H1 (cell line): ENCODE measurements at regions not wholly inside any gene's neighbourhood (a gene's known extent, or its start where the extent isn't known, plus 50 kb on each side); places are given as distances from the start of the nearest gene placed in this dataset.

Source experiments
- CTCF ChIA-PET: fragments of 300-600 bp; sonication (Branson Sonifier 250); formaldehyde crosslinking; loops from one replicate; lab custom pipeline; 2021; ENCODE audit not compliant: partially characterized antibody; lab: Charles Lee
- POLR2A ChIA-PET: fragments of 300-600 bp; sonication (Branson Sonifier 250); formaldehyde crosslinking; loops from one replicate; lab custom pipeline; 2021; ENCODE audit warnings: inconsistent platforms; ENCODE audit not compliant: partially characterized antibody; lab: Charles Lee
- DNase-seq, 2 experiments: peaks; one replicate each; pipeline versions ENCODE4 v3.0.0 to v3.0.0-alpha.2; 2010 to 2022; ENCODE audit warnings: low spot score in 2 of 2, low read depth in 1 of 2, mixed read lengths in 1 of 2
- FAIRE-seq: peaks from 2 replicates; lab custom pipeline; 2011; peaks lifted over from hg19 to GRCh38; lab: Jason Lieb, UNC
- H2AFZ ChIP-seq: 2 replicates; pipeline ENCODE4 v1.8.1; 2012; ENCODE audit warnings: low read length, inconsistent platforms
- H2AK5ac ChIP-seq: 2 replicates; pipeline ENCODE4 v1.6.1; 2013; ENCODE audit warnings: low read depth, low read length
- H2BK120ac ChIP-seq: replicated peaks from 2 replicates; pipeline ENCODE3; 2013; ENCODE audit warnings: low read depth, low read length, inconsistent platforms
- H2BK12ac ChIP-seq: 2 replicates; pipeline ENCODE4 v1.6.1; 2013; ENCODE audit warnings: low read depth, low read length
- H2BK15ac ChIP-seq: 2 replicates; pipeline ENCODE4 v1.6.1; 2013; ENCODE audit warnings: low read length
- H2BK20ac ChIP-seq: 2 replicates; pipeline ENCODE4 v1.6.1; 2013; ENCODE audit warnings: low read length
- H2BK5ac ChIP-seq: 2 replicates; pipeline ENCODE4 v1.6.1; 2013; ENCODE audit warnings: low read depth, low read length
- H3K14ac ChIP-seq: 2 replicates; pipeline ENCODE4 v1.6.1; 2013; ENCODE audit warnings: inconsistent platforms; ENCODE audit not compliant: insufficient read length
- H3K18ac ChIP-seq: 2 replicates; pipeline ENCODE4 v1.6.1; 2013; ENCODE audit warnings: low read length; ENCODE audit errors: extremely low read depth
- H3K23ac ChIP-seq: 2 replicates; pipeline ENCODE4 v1.6.1; 2013; ENCODE audit warnings: inconsistent platforms; ENCODE audit not compliant: insufficient read length
- H3K23me2 ChIP-seq: 2 replicates; pipeline ENCODE4 v1.6.1; 2013; ENCODE audit warnings: low read depth, low read length
- H3K27ac ChIP-seq: 2 replicates; pipeline ENCODE4 v1.6.1; 2011; ENCODE audit warnings: low read depth, low read length, inconsistent platforms
- H3K27me3 ChIP-seq, 4 experiments: replicated peaks in 1 of 4; 1 replicate in 1 of 4; 2 replicates in 3 of 4; pipeline versions ENCODE4 v1.6.1 to v1.8.1; 2011 to 2013; ENCODE audit warnings: low read length in 3 of 4, mild to moderate bottlenecking in 3 of 4, inconsistent platforms in 2 of 4, mixed read lengths in 2 of 4, moderate library complexity in 1 of 4; ENCODE audit not compliant: control insufficient read depth in 3 of 4, insufficient read depth in 3 of 4; ENCODE audit errors: extremely low read depth in 1 of 4
- H3K36me3 ChIP-seq, 4 experiments: 2 replicates each; pipeline versions ENCODE4 v1.6.1 to v1.8.1; 2011 to 2013; ENCODE audit warnings: mild to moderate bottlenecking in 4 of 4, low read length in 3 of 4, moderate library complexity in 2 of 4, control low read depth in 1 of 4, inconsistent platforms in 1 of 4; ENCODE audit not compliant: insufficient read depth in 4 of 4, control insufficient read depth in 2 of 4
- H3K4ac ChIP-seq: replicated peaks from 2 replicates; pipeline ENCODE3; 2013; ENCODE audit warnings: low read length, low read depth, mixed read lengths, inconsistent platforms; ENCODE audit not compliant: insufficient read length
- H3K4me1 ChIP-seq, 4 experiments: replicated peaks in 1 of 4; 1 replicate in 1 of 4; 2 replicates in 3 of 4; pipeline versions ENCODE4 v1.6.1 to v1.8.1; 2011 to 2013; ENCODE audit warnings: low read length in 3 of 4, inconsistent platforms in 2 of 4, mixed read lengths in 1 of 4; ENCODE audit not compliant: insufficient read depth in 4 of 4, control insufficient read depth in 3 of 4
- H3K4me2 ChIP-seq, 2 experiments: 2 replicates each; pipeline versions ENCODE4 v1.6.1 to v1.8.1; 2011 to 2013; ENCODE audit warnings: low read depth in 2 of 2, low read length in 2 of 2, control low read depth in 1 of 2, inconsistent platforms in 1 of 2, mild to moderate bottlenecking in 1 of 2; ENCODE audit not compliant: insufficient read depth in 1 of 2
- H3K4me3 ChIP-seq, 4 experiments: fragments of 200-600, 300-600 bp in 1 of 4; sonication (generic), shearing (Covaris generic), sonication (Bioruptor Twin) in 1 of 4; 2 replicates each; pipeline versions ENCODE4 v1.5.1 to v1.8.1; 2011 to 2016; ENCODE audit warnings: low read length in 4 of 4, low read depth in 3 of 4, control low read depth in 2 of 4, inconsistent platforms in 2 of 4, mild to moderate bottlenecking in 2 of 4, mixed read lengths in 1 of 4, moderate library complexity in 1 of 4; ENCODE audit not compliant: insufficient read depth in 2 of 4; ENCODE audit errors: extremely low read depth in 1 of 4
- H3K56ac ChIP-seq: replicated peaks from 2 replicates; pipeline ENCODE3; 2013; ENCODE audit warnings: low read depth, mild to moderate bottlenecking, mixed read lengths, low read length, inconsistent platforms; ENCODE audit not compliant: insufficient read length
- H3K79me1 ChIP-seq: 2 replicates; pipeline ENCODE4 v1.6.1; 2013; ENCODE audit warnings: low read depth, low read length, control low read depth
- H3K79me2 ChIP-seq, 2 experiments: 2 replicates each; pipeline versions ENCODE4 v1.6.1 to v1.8.1; 2012 to 2013; ENCODE audit warnings: low read length in 2 of 2, mild to moderate bottlenecking in 2 of 2, inconsistent platforms in 1 of 2; ENCODE audit not compliant: insufficient read depth in 2 of 2, control insufficient read depth in 1 of 2
- H3K9ac ChIP-seq, 4 experiments: replicated peaks in 1 of 4; 1 replicate in 1 of 4; 2 replicates in 3 of 4; pipeline versions ENCODE4 v1.6.1 to v1.8.1; 2011 to 2013; ENCODE audit warnings: low read depth in 3 of 4, low read length in 3 of 4, control low read depth in 2 of 4, mild to moderate bottlenecking in 2 of 4, moderate library complexity in 2 of 4, inconsistent platforms in 1 of 4; ENCODE audit errors: extremely low read depth in 1 of 4
- H3K9me3 ChIP-seq, 2 experiments: 2 replicates each; pipeline versions ENCODE4 v1.6.1 to v1.8.1; 2012 to 2013; ENCODE audit warnings: mild to moderate bottlenecking in 2 of 2, moderate library complexity in 2 of 2, control low read depth in 1 of 2, inconsistent platforms in 1 of 2, low read depth in 1 of 2, low read length in 1 of 2, mixed read lengths in 1 of 2; ENCODE audit not compliant: insufficient read depth in 2 of 2
- H4K20me1 ChIP-seq, 2 experiments: replicated peaks in 1 of 2; 2 replicates each; pipeline versions ENCODE3 to v1.8.1; 2011 to 2013; ENCODE audit warnings: inconsistent platforms in 2 of 2, low read length in 2 of 2, mild to moderate bottlenecking in 1 of 2; ENCODE audit not compliant: insufficient read depth in 2 of 2, control insufficient read depth in 1 of 2
- H4K5ac ChIP-seq: 2 replicates; pipeline ENCODE4 v1.6.1; 2013; ENCODE audit warnings: low read length, low read depth, mixed read lengths, inconsistent platforms; ENCODE audit not compliant: insufficient read length
- H4K8ac ChIP-seq: 2 replicates; pipeline ENCODE4 v1.8.0; 2013; ENCODE audit warnings: mild to moderate bottlenecking, moderate library complexity, low read length, inconsistent platforms; ENCODE audit not compliant: insufficient read depth; ENCODE audit errors: extremely low read depth
- H4K91ac ChIP-seq: replicated peaks from 2 replicates; pipeline ENCODE3; 2013; ENCODE audit warnings: low read length, mixed read lengths, inconsistent platforms; ENCODE audit not compliant: insufficient read length
- CBX8 ChIP-seq: fragments of 300-800, 300-1000 bp; sonication (generic); IDR thresholded peaks from 2 replicates; pipeline ENCODE4 v1.7.1; 2016; ENCODE audit warnings: low read depth, low read length, borderline replicate concordance
- CTCF ChIP-seq, 3 experiments: IDR thresholded peaks; 1 replicate in 2 of 3; 2 replicates in 1 of 3; pipeline versions ENCODE4 v1.5.1 to v1.6.1; 2011; ENCODE audit warnings: low read length in 3 of 3, mild to moderate bottlenecking in 3 of 3, inconsistent platforms in 2 of 3, low read depth in 1 of 3, moderate library complexity in 1 of 3; ENCODE audit not compliant: insufficient read depth in 1 of 3; ENCODE audit errors: control extremely low read depth in 1 of 3
- MAX ChIP-seq: IDR thresholded peaks from 2 replicates; pipeline ENCODE4 v1.6.1; 2012; ENCODE audit warnings: inconsistent platforms
- RAD21 ChIP-seq, 2 experiments: IDR thresholded peaks in 1 of 2; conservative IDR thresholded peaks in 1 of 2; 2 replicates each; pipeline ENCODE4 v1.6.1; 2011; ENCODE audit warnings: low read depth in 2 of 2, low read length in 2 of 2, improper control_type of control experiment in 1 of 2, inconsistent platforms in 1 of 2, mild to moderate bottlenecking in 1 of 2, moderate library complexity in 1 of 2
- SRF ChIP-seq: IDR thresholded peaks from 2 replicates; pipeline ENCODE4 v1.6.1; 2011; ENCODE audit warnings: mild to moderate bottlenecking, low read depth, low read length, moderate library complexity
- WGBS, 2 experiments: shearing (Covaris generic) in 1 of 2; methylation state at CpG; one replicate each; pipeline versions ENCODE4 v1.1.6 to v1.1.7; 2013 to 2015; ENCODE audit warnings: low lambda C conversion rate in 2 of 2, mixed read lengths in 2 of 2, inconsistent platforms in 1 of 2, low coverage in 1 of 2, missing lambda C conversion rate in 1 of 2; ENCODE audit not compliant: insufficient replicate concordance in 2 of 2, insufficient coverage in 1 of 2, insufficient read length in 1 of 2; ENCODE audit errors: extremely low coverage in 1 of 2, missing lambda C conversion rate in 1 of 2; 5-methylcytosine and 5-hydroxymethylcytosine counted together

- Histone ChIP-seq H4K5ac (no peak overlapping the region), H2BK20ac (no peak overlapping the region), H3K36me3 (no peaks in the 10 kb centered on the region), H2BK15ac (no peak overlapping the region), H3K56ac (no peak overlapping the region), H3K4me1 (no peaks in the 10 kb centered on the region), H3K4me3 (no peak overlapping the region), H3K9ac (no peak overlapping the region), H3K23me2 (no peaks in the 10 kb centered on the region), H2BK5ac (no peak overlapping the region), H3K4ac (no peak overlapping the region), H2BK12ac (no peak overlapping the region), H3K14ac (no peak overlapping the region), H4K20me1 (no peaks in the 10 kb centered on the region), H3K23ac (no peak overlapping the region), H2AFZ (no peak overlapping the region), H3K79me1 (no peaks in the 10 kb centered on the region), H2AK5ac (no peak overlapping the region), H3K27ac (no peak overlapping the region), H3K27me3 (no peaks in the 10 kb centered on the region; a peak in 1 of 7 replicates), H4K91ac (no peak overlapping the region), H2BK120ac (no peak overlapping the region), H3K9me3 (no peaks in the 10 kb centered on the region), H4K8ac (no peak overlapping the region), H3K18ac (no peak overlapping the region), H3K4me2 (no peak overlapping the region), H3K79me2 (no peaks in the 10 kb centered on the region)
- peak; percentile 41; the same call in 1 of the 2 replicates for TF ChIP-seq MAX
- peak; percentile 98 to 99 for TF ChIP-seq RAD21 (IDR thresholded peaks at IDR 0.05 in 1 of 2, conservative IDR thresholded peaks at IDR 0.05 in 1 of 2; ENCODE audit: low read depth in 2 of 2, low read length in 2 of 2)
- 0 out of 2 replicates have a peak, but pooled peaks have one; percentile 25 for TF ChIP-seq SRF
- TF ChIP-seq CTCF (IDR thresholded peaks at IDR 0.05; ENCODE audit: control extremely low read depth in 1 of 3, insufficient read depth in 1 of 3, low read depth in 1 of 3, low read length in 3 of 3): peak; percentile 88 to 97 (median 94)
- TF ChIP-seq CBX8: no peak
- POLR2A ChIA-PET: interaction anchor here (1.0 to 3.5 kb wide), 2 partner anchors 206 to 209 kb away, joined by 3 to 29 read pairs; partner anchors contain the start of gene EGR2
- FAIRE-seq (peak; percentile 86), DNase-seq (peak; percentile 47 to 83)
- WGBS, 2 experiments: 37% methylated on average over 7 of the region's 7 CpGs; no CpG with 5 or more reads in 1 of the 2 experiments
- CTCF ChIA-PET: interaction anchor here (0.6 to 8.5 kb wide), 40 partner anchors 9 to 1364 kb away, joined by 3 to 94 read pairs (median 3); partner anchors contain the start of genes ADO, EGR2 and NRBF2
Observed at GRCh38 chr10:62610649-62611229, 193.8 kb upstream of the ADO start.
